DND-41 (cell line): ENCODE measurements at regions not wholly inside any gene's neighbourhood (a gene's known extent, or its start where the extent isn't known, plus 50 kb on each side); places are given as distances from the start of the nearest gene placed in this dataset.

ENCODE experiments used
- CTCF ChIP-seq: IDR thresholded peaks from 2 replicates; pipeline ENCODE4 v1.5.1; 2012; ENCODE audit warnings: borderline replicate concordance, low read length, moderate library complexity, mild to moderate bottlenecking; ENCODE audit not compliant: poor library complexity, severe bottlenecking; ENCODE audit errors: extremely low read depth
- EZH2 ChIP-seq: IDR thresholded peaks from 3 replicates; pipeline ENCODE4 v1.6.1; 2012; ENCODE audit warnings: borderline replicate concordance, low read depth, mild to moderate bottlenecking, moderate library complexity, low read length, inconsistent platforms; ENCODE audit not compliant: severe bottlenecking

- TF ChIP-seq CTCF (no peak), EZH2 (no peak)
Observed at GRCh38 chr2:16958266-16958665, 292.6 kb upstream of the CYRIA start.
